WERI-Rb-1 (cell line): ENCODE measurements at regions not wholly inside any gene's neighbourhood (a gene's known extent, or its start where the extent isn't known, plus 50 kb on each side); places are given as distances from the start of the nearest gene placed in this dataset.
"Not testable (repeated sequence)": the region's sequence is repeated elsewhere in the genome, so short reads cannot be mapped to it uniquely, and the experiment has no call there.

Experiments used
- DNase-seq: peaks from one replicate; pipeline ENCODE4 v3.0.0-alpha.2; 2020
- H3K27ac ChIP-seq: fragments of 250-450 bp; sonication (Bioruptor Pico); 2 replicates; pipeline ENCODE4 v1.5.1; 2020; ENCODE audit warnings: mild to moderate bottlenecking, moderate library complexity
- H3K27me3 ChIP-seq: fragments of 250-450 bp; sonication (Bioruptor Pico); 2 replicates; pipeline ENCODE4 v1.5.1; 2021; ENCODE audit warnings: mild to moderate bottlenecking, low read depth, moderate library complexity; ENCODE audit not compliant: insufficient read depth, severe bottlenecking
- H3K36me3 ChIP-seq: fragments of 250-450 bp; sonication (Bioruptor Pico); 2 replicates; pipeline ENCODE4 v1.5.1; 2020; ENCODE audit warnings: mild to moderate bottlenecking, moderate library complexity
- H3K4me3 ChIP-seq: 2 replicates; pipeline ENCODE4 v1.5.1; 2011; ENCODE audit warnings: low read depth, mild to moderate bottlenecking, control low read depth, low read length
- H3K9me3 ChIP-seq: fragments of 250-450 bp; sonication (Bioruptor Pico); 2 replicates; pipeline ENCODE4 v1.5.1; 2021; ENCODE audit warnings: mild to moderate bottlenecking, moderate library complexity; ENCODE audit not compliant: severe bottlenecking
- TF ChIP-seq, protein P1 (sequence below): IDR thresholded peaks from 2 replicates; pipeline ENCODE4 v1.5.1; 2011; ENCODE audit warnings: low read depth, mild to moderate bottlenecking, control low read depth, inconsistent platforms, low read length

- H3K4me3 ChIP-seq, result no peak overlapping the region
- H3K9me3 ChIP-seq, result no peaks in the 10 kb centered on the region
- H3K27ac ChIP-seq, result no peak overlapping the region
- TF ChIP-seq, protein P1, sequence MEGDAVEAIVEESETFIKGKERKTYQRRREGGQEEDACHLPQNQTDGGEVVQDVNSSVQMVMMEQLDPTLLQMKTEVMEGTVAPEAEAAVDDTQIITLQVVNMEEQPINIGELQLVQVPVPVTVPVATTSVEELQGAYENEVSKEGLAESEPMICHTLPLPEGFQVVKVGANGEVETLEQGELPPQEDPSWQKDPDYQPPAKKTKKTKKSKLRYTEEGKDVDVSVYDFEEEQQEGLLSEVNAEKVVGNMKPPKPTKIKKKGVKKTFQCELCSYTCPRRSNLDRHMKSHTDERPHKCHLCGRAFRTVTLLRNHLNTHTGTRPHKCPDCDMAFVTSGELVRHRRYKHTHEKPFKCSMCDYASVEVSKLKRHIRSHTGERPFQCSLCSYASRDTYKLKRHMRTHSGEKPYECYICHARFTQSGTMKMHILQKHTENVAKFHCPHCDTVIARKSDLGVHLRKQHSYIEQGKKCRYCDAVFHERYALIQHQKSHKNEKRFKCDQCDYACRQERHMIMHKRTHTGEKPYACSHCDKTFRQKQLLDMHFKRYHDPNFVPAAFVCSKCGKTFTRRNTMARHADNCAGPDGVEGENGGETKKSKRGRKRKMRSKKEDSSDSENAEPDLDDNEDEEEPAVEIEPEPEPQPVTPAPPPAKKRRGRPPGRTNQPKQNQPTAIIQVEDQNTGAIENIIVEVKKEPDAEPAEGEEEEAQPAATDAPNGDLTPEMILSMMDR, result no peak
- DNase-seq, result no peak
- no peaks in the 10 kb centered on the region for H3K27me3 ChIP-seq
- no peaks in the 10 kb centered on the region for H3K36me3 ChIP-seq
Observed at GRCh38 chr13:88285329-88285728, 614.2 kb downstream of the SLITRK5 start.

- no peak overlapping the region for H3K4me3 ChIP-seq
- no peak for DNase-seq
- no peaks in the 10 kb centered on the region for H3K9me3 ChIP-seq
- no peaks in the 10 kb centered on the region for H3K27me3 ChIP-seq
- TF ChIP-seq, protein P1, result no peak
- H3K27ac ChIP-seq, result no peak overlapping the region
- no peaks in the 10 kb centered on the region for H3K36me3 ChIP-seq
Observed at GRCh38 chr13:88288326-88288725, 617.2 kb downstream of the SLITRK5 start.

DNA sequence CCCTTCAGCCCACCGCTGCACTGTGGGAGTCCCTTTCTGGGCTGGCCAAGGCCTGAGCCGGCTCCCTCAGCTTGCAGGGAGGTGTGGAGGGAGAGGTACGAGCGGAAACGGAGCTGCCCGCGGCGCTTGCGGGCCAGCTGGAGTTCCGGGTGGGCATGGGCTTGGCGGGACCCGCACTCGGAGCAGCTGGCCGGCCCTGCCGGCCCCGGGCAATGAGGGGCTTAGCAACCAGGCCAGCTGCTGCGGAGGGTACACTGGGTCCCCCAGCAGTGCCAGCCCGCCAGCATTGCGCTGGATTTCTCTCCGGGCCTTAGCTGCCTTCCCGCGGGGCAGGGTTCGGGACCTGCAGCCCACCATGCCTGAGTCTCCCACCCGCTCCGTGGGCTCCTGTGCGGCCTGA is 620.6 kb downstream of the SLITRK5 start:
- not testable (repeated sequence) for H3K36me3 ChIP-seq, H3K4me3 ChIP-seq, H3K27me3 ChIP-seq, H3K9me3 ChIP-seq, DNase-seq, H3K27ac ChIP-seq

DNA sequence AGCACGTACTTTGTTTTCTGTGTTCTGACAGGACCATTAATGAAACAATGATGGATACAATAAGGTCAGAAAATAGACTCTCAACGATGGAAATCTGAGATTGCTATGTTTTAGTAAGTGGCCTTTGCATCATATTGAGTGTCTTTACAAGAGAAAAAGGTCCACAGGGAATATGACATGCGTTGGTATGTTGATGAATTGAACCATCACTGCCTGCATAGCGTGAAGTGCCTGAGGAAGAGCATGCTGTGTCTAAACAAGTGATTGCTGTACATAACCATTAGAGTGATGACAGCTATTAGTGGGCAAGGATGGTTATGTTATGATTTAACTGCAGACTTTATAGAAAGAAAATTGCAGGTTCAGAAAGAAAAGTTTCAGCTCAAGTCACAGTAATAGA is 623.2 kb downstream of the SLITRK5 start:
- Histone ChIP-seq H3K27me3 (no peaks in the 10 kb centered on the region), H3K36me3 (no peaks in the 10 kb centered on the region), H3K27ac (no peak overlapping the region), H3K4me3 (no peak overlapping the region), H3K9me3 (no peaks in the 10 kb centered on the region)
- DNase-seq, result no peak
- TF ChIP-seq, protein P1, result no peak

DNA sequence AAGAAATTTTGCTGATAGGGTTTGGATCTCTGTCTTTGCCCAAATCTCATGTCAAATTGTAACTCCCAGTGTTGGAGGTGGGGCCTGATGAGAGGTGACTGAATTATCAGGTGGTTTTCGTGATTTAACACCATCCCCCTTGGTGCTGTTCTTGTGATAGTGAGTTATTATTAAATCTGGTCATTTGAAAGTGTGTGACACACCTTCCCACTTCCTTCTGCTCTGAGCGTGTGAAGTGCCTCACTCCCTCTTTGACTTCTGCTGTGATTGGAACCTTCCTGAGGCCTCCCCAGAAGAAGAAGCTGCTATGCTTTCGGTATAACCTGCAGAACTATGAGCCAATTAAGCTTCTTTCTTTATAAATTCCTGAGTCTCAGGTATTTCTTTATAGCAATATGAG is 632.0 kb downstream of the SLITRK5 start:
- H3K4me3 ChIP-seq, result no peak overlapping the region

DNA sequence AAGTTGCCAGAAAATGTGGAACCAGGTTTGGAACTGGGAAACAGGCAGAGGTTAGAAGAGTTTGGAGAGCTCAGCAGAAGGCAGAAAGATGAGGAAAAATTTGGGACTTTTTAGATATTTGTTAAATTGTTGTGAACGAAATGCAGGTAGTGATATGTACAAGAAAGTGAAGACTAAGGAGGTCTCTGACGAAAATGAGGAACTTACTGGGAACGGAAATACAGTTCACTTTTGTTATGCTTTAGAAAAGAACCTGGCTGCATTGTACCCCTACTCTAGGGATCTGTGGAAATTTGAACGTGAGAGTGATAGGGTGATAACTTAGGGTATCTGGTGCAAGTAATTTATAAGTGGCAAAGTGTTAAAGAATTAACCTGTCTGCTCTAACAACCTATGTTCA is 632.4 kb downstream of the SLITRK5 start:
- DNase-seq, result no peak
- Histone ChIP-seq H3K27ac (no peak overlapping the region), H3K36me3 (no peaks in the 10 kb centered on the region), H3K27me3 (no peaks in the 10 kb centered on the region), H3K9me3 (no peaks in the 10 kb centered on the region), H3K4me3 (no peak overlapping the region)
- TF ChIP-seq, protein P1, result no peak

More for the DNA sequence above, 632.0 kb downstream of the SLITRK5 start:
- Histone ChIP-seq H3K36me3 (no peaks in the 10 kb centered on the region), H3K27ac (no peak overlapping the region), H3K27me3 (no peaks in the 10 kb centered on the region), H3K9me3 (no peaks in the 10 kb centered on the region)
- TF ChIP-seq, protein P1, result no peak
- no peak for DNase-seq
